NCI-H524 (cell line): ENCODE measurements at regions not wholly inside any gene's neighbourhood (a gene's known extent, or its start where the extent isn't known, plus 50 kb on each side); places are given as distances from the start of the nearest gene placed in this dataset.
"Not testable (repeated sequence)": the region's sequence is repeated elsewhere in the genome, so short reads cannot be mapped to it uniquely, and the experiment has no call there.

Source experiments
- DNase-seq, 2 experiments: peaks; one replicate each; lab custom pipeline; 2025; lab: John Stamatoyannopoulos, UW

DNA sequence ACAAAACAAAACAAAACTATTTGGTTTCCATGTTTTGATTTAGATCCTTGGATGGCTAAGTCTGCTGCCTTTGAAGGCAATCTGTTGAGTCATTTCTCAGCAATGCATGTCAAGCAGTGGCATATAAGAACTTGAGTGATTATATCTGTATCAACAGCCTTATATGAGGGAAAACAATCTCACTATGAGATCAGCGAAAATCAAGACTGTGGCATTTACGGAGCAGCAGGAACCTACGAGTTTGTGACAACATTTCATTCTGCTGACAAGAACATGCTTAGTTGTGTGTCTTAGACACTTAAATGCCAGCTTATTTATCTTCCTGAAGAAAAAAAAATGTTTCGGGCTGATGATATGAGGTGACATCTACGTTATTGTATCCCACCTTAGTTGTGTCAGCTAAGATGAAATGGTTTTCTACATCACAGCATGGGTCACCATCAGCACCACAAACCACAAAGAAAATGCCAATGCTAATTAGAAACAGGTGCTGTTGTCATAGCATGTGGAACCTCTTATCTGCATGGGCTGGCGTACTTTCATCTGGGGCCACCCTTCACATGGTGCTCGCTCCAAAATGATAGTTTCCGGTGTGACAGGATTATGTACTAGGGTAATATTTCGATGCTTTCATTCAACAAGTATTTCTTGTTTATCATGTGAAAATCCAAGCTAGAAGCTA lies 1085.5 kb downstream of the SORCS1 start:
- DNase-seq: no peak

DNA sequence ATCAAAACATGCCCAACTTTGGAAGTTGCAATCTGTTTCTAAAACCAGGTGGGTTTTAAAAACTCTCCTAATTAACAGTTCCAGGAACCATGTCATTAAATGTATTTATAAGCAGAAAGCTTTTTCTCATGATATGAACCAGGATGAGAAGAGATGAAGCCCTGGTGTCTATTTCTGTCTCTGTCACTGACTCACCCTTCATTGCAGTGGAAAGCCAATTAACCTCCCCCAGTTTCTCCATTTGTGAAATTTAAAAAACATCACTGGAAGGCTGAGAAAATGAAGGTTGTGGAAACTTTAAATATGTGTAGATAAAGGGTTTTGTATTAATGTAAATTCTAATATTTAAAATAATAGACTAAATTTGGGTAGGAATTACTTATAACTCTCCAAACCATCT lies 1088.0 kb downstream of the SORCS1 start:
- no peak for DNase-seq

DNA sequence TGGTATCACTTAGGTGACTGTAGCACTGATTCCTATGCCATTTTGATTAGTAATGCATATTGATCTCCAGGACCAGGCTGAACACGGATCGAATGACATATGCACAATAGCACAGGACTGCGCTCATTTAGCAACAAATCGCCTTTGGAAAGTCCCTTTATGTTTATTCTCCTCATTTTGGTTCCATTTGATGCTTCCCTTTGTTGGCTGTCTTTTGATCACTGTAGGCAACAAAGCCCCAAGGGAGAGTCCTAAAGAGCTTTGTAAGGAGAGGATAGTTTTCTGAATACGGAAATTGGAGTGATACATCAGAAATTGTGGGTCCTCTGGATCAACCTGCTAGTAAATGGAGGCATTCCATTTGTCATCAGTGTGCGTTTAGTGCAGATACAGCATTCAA lies 1111.4 kb downstream of the SORCS1 start:
- no peak for DNase-seq

DNA sequence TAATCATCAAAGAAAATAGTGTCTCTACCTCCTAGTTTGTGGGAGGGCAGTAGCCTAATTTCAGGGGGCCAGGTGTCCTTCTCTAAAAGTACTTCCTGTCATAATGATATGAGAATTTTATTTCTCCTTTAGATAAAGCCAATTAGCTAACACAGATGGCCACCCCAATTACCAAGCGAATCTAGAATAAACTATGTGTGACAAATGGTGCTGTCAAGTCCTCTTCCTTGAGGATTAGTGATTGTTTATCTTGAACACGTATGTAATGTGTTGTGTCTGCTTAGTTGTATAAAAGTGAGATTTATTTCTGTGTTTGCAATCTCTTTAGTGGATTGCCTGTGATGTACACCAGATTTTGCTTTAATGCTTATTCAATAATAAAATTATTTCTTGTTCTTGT lies 1120.0 kb downstream of the SORCS1 start:
- DNase-seq: no peak

DNA sequence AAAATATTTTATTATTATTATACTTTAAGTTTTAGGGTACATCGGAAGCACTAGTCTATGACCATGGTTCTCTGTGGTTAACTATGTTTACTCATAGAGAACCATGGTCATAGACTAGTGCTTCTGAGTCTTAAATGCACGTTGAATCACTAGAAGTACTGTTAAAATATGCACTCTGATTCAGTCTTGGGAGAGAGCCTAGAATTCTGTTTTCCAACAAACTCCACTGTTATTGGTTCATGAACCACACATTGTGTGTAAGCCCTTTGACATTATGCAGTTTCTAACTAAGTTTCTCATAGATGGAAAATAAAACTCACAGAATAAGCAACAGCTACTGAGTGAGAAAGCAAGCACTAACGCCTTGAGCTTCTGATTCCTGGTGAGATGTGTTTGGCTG lies 1120.6 kb downstream of the SORCS1 start:
- DNase-seq: no peak

DNA sequence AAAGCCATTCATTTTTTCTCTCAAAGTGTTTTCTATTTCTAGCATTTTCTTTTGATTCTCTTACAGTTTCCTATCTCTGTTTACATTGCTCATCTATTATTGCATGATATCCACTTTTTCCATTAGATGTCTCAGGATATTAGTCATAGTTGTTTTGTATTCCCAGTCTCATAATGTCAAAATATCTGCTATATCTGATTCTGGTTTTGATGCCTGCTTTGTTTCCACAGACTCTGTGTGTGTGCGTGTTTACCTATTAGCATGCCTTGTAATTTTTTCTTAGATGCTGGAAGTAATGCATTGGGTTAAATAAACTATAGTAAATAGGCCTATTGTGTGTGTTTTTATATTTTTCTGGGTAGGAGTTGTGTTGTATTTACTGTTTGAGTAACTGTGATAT lies 1126.3 kb downstream of the SORCS1 start:
- DNase-seq: no peak

DNA sequence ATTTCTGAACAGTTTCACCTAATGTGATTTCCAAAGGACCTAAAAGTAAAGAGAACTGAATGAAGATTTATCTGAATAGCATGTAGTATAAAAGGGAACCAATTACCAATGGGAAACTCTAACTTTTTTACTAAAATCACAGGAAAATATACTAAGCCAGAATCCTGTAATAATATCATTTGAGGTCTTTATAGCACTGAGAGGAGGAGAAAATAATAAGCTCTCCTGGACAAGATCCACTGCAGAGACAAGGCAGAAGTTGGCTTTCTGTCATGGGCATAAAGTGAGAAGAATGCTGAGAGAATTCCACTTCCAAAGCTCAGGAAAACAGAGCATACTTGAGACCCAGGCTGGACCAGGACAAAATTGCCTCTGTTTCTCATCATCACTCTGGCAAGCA lies 1131.4 kb downstream of the SORCS1 start:
- no peak for DNase-seq

DNA sequence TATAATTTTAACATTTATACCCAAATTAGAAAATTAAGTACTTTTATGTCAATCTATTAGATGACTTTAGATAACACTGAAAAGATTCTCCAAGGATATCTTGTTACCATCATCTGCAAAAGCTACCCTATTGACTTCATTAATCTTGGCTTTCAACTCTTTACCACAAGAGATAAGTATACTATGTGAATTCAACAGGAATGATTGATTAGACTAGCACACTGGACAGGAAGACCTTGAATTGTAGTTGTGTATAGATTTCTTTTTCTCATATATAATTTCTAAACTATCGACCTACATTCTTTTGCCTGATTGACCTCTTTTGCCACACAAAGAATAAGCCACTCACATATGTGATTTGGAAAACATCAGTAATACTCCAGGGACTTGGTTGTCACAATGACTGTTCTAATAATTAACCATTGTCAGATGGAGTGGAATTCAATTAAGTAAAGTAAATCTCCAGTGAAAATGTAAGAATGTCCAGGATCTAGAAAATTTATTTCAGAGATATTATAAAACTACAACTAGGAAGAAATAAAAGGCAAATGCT lies 1132.0 kb downstream of the SORCS1 start:
- no peak for DNase-seq

DNA sequence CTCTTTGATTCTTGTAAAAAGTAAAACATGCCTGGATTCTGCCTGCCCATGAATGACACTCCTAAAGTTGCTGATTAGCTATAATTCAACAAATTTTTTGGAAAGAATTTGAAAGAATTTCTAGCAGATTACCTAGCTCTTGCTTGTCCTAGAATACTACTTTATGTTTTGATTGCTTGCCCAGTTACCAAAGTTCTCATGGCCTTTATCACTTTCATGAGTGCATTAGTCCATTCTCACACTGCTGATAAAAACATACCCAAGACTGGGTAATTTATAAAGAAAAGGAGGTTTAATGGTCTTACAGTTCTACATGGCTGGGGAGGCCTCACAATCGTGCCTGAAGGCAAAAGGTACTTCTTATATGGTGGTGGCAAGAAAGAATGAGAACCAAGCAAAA lies 1137.3 kb downstream of the SORCS1 start:
- DNase-seq: no peak

DNA sequence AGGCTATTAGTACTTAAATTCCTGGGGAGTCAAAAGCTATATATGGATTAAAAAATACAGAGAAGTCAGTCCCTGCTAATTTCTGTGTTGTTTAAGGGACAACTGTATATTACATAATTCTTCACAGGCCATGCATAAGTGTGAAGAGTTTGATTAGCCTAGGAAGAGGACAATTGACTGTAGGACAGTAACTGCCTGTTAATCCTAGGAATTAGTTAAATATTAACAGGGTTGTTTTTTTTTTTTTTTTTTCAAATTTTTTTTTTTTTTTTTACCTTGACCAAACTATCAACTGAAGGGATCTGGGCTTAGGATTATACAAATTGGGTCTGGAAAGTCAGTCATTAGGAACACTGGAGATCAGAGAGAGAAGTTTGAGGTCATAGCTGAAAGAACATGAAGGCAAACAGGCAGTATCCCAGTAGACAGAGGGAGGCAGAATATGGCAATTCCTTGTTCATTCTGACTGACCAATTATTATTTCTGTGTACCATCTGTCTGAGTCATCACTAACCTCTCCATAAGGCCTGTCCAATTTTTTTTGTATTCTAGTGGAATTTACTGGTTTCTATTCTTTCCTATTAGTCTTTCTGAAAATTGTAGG lies 1139.2 kb downstream of the SORCS1 start:
- DNase-seq: no peak

DNA sequence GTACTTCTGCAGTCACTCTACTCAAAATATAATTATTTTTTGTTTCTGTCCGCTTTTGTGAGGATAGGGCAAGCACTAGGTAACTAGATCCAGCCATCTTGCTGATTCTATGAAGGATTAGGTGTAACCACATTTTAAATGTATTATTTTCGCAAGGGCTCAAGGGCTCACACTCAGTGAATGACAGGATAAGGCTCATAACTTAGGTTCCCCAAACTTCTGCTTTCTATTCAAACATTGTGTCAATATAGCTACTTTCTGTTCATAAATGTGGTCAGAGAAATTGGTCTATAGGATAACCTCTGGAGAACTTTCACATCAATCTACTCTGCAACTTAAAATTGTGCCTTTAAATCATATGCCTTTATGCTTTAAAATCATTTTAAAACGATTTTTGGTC lies 1141.2 kb downstream of the SORCS1 start:
- no peak for DNase-seq

DNA sequence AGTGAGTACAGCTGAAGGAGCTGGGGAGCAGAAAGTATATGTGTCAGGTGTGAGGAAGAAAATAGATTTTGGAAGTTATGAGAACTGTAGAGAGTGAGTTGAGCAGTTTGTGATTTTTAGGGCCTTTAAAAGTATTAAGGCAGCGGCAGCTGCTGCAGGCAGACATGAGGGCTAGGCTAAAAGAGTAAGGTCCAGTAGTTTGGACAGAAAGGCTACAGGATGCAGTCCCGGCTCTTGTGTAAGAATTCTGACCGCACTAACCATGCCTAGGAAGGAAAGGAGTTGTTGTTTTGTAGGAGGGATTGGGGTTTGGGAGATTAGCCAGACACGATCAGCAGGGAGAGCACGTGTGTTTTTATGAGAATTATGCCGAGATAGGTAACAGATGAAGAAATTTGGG lies 1144.9 kb downstream of the SORCS1 start:
- DNase-seq: not testable (repeated sequence)

DNA sequence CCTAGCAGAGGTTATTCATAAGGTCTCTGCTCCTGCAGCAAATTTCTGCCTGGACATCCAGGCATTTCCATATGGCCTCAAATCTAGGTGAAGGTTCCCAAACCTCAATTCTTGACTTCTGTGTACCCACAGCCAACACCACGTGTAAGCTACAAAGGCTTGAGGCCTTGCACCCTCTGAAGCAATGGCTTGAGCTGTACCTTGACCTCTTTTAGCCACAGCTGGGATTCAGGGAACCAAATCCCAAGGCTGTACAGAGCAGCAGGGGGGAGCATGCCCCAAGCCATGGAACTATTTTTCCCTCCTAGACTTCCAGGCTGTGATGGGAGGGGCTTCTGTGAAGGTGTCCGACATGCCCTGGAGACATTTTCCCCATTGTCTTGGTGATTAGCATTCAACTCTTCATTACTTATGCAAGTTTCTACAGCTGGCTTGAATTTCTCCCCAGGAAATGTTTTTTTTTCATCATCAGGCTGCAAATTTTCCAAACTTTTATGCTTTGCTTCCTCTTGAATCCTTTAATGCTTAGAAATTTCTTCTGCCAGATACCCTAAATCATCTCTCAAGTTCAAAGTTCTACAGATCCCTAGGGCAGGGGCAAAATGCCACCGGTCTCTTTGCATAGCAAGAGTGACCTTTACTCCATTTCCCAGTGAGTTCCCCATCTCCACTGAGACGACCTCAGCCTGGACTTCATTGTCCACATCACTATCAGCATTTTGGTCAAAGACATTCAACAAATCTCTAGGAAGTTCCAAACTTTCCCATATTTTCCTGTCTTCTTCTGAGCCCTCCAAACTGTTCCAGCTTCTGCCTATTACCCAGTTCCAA lies 1148.9 kb downstream of the SORCS1 start:
- not testable (repeated sequence) for DNase-seq

DNA sequence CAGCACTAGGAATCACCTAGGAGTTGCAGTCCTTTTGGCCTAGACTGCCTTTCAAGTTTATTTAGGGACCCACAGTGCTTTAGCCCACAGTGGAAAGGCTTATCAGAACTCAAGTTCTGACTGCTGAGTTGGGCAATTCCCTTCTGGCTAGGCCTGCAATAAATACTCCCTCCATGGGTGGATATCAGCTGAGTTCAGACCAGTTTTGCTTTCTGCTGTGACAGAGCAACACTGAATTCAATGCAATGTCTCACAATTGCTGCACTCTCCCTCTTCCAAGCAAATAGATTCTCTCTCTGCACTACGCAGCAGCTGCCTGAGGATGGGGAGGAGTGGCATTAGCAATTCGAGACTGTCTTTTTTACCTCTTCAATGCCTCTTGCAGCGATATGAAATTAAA lies 1153.3 kb downstream of the SORCS1 start:
- no peak for DNase-seq

DNA sequence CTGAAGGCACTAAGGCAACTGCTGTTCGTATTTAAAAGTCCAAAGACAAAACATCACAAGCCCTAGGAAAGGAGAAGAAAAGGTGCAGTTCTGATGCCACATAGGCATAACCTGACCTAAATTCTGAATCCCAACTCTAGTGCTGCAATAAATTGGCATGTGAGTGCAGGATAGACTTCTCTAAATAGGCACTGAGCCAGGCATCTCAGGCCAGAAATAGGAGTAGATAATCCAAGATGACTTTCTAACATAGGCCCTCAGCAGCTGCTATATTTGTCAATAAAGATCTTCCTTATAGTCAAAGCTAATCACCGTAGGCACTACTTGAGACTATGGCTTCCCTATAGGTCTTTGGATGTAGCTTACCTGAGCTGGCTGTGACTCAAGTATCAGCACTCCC lies 1163.8 kb downstream of the SORCS1 start:
- DNase-seq: no peak

DNA sequence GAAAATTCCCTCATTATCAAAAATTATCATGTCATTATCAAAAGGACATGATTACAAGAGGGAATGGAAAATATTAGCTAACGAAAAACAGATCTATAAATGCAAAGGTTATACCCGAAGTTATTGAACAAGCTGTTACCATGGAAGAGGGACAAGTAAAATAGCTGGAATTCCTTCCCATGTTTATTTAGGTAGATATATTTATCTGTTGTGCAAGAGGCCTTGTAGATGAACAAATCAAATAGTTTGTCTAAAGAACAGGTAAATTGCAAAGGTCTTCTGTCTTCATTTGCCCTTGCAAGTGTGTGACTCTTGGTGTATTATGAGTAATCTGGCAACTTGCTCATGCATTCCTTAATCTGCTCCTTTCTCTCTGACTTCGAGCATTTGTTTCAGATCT lies 1170.9 kb downstream of the SORCS1 start:
- no peak for DNase-seq

DNA sequence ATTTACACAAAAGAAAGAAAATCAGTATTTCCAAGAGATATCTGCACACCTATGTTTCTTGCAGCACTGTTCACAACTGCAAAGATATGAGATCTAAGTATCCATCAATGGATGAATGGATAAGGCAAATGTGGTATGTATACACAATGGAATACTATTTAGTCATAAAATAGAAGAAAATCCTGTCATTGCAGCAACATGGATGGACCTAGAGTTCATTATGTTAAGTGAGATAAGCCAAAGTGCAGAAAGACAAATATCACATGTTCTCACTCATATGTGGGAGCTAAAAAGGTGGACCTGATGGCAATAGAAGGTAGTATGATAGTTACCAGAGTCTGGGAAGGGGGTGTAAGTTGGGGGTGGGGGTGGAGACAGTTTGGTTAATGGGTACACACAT lies 1171.6 kb downstream of the SORCS1 start:
- no peak for DNase-seq

DNA sequence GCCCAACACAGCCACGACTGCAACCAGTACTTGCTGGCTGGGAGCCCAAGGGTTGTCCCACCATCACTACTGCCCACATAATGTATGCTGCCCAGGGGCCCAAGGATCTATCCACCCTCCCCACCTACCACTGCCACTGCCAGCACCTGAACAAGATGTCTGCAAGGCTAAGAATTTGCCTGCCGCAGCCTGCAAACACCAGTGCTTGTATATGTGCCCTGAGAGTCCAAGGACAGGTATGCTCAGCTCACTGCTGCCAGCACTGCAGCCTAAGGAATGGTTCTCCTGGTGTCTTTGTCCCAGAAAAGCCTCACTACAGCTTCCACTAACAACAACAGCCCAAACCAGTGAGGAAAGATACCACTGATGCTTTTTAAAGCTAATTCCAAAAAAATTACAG lies 1174.0 kb downstream of the SORCS1 start:
- no peak for DNase-seq

DNA sequence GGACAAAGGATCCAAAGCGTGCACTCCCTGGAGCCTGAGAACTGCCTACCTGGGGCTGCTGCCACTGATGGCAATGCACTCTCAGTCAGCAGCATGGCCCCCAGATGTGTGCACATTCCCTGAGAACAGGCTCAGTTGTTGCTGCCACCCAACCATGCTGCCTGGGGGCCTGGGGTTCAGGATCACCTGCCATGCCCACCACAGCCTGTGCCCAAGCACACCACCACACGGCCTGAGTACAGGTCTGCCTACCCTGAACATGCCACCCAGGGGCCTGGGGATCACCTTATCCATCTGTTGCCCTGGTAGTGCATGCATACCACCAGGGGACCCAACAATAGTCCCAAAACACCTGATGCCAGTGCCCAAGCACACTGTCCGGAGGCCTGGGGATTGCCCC lies 1174.5 kb downstream of the SORCS1 start:
- DNase-seq: no peak

DNA sequence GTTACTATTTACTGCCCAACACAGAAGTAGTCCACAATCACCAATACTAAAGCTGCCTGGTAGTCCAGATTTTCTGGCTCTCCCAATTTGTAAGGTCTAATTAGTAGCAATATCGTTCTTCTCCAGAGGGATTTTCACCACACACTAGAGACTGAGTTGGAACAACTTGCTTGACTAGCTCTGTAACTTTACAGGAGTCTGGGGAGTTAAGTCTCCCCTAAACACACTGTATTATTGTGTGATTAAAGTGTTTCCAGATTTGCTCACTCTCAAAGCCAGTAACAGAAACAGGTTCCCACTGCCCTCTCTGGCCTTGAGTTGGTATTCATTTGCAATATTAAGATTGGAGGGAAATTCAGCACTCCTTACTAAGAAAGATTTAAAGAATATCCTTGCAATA lies 1175.7 kb downstream of the SORCS1 start:
- DNase-seq: no peak

DNA sequence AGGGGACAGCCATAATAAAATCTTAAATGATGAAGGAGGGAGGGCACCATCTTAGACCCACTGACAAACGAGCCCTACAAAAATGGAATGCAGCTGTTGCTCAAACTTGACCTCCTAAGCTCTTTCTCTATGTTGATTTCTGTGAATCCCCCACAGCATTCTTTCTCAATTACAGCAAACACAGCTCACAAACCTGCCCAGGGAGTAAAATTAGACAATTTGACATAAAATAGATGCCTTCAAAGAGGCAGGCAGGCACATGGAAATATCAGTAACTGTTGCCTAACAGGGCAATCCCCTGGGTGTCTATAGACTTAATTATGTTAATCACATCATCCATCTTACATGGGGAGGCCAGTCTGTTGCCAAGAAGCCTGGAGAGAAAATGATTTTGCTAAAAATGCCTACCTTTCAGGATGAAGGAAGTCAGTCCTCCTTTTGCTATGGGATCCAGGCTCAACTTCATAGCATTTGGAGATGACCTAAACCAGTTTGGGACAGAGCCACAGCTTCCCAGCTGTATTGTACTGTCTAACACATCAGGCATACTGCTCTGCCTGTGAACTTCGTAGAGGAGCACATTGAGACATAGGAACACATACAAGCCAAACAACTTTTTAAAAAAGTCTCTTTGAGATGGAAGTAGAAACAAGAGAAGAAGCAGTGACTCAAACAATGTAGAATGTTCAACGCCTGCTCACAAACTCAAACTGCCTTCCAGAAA lies 1177.4 kb downstream of the SORCS1 start:
- DNase-seq: no peak

DNA sequence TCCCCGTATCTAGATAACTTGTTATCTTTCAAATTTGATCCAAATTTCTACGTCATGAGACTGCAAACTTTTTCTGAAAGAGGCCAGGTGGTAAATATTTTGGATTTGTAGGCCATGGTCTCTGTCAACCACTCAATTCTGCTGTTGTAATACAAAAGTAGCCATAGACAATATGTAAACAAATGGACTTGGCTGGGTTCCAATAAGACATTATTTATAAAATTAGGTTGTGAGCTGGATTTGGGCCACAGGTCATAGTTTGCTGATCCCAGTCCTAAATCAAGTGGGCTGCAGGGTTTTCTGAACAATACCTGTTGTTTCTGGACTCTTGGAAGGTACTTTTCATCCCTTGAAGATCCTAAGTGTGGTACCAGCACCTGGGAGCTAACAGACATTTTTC lies 1178.0 kb downstream of the SORCS1 start:
- DNase-seq: no peak
